RWPE2 (cell line): ENCODE measurements at regions not wholly inside any gene's neighbourhood (a gene's known extent, or its start where the extent isn't known, plus 50 kb on each side); places are given as distances from the start of the nearest gene placed in this dataset.

Experiments
- ATAC-seq: fragments of 200-7000 bp; cut with Tn5 transposase; 3 replicates; pipeline ENCODE4 v1.9.1; 2021; ENCODE audit warnings: low read depth
- DNase-seq: peaks from one replicate; pipeline ENCODE4 v3.0.0-alpha.2; 2020; ENCODE audit warnings: low spot score
- H3K27ac ChIP-seq: fragments of 450-650 bp; 2 replicates; pipeline ENCODE4 v1.5.1; 2017; ENCODE audit warnings: mild to moderate bottlenecking; ENCODE audit not compliant: poor library complexity, severe bottlenecking
- H3K27me3 ChIP-seq: fragments of 250-450 bp; sonication (Bioruptor Pico); 2 replicates; pipeline ENCODE4 v1.5.1; 2021; ENCODE audit warnings: mild to moderate bottlenecking, moderate library complexity; ENCODE audit not compliant: insufficient read depth, poor library complexity, severe bottlenecking
- H3K36me3 ChIP-seq: fragments of 250-450 bp; sonication (Bioruptor Pico); 2 replicates; pipeline ENCODE4 v1.5.1; 2020; ENCODE audit warnings: low read depth, mild to moderate bottlenecking, moderate library complexity
- H3K4me1 ChIP-seq: fragments of 250-450 bp; sonication (Bioruptor Pico); 2 replicates; pipeline ENCODE4 v1.5.1; 2021; ENCODE audit warnings: mild to moderate bottlenecking, moderate library complexity; ENCODE audit not compliant: insufficient read depth, poor library complexity, severe bottlenecking
- H3K4me3 ChIP-seq: fragments of 250-450 bp; sonication (Bioruptor Pico); 2 replicates; pipeline ENCODE4 v1.5.1; 2021; ENCODE audit warnings: mild to moderate bottlenecking, moderate library complexity; ENCODE audit not compliant: severe bottlenecking
- H3K9me3 ChIP-seq: fragments of 250-450 bp; sonication (Bioruptor Pico); 2 replicates; pipeline ENCODE4 v1.5.1; 2021; ENCODE audit warnings: mild to moderate bottlenecking, moderate library complexity; ENCODE audit not compliant: severe bottlenecking
- TF ChIP-seq, protein P1 (sequence below): fragments of 450-650 bp; IDR thresholded peaks from one replicate; pipeline ENCODE4 v1.5.1; 2017; ENCODE audit warnings: mild to moderate bottlenecking, moderate library complexity; ENCODE audit not compliant: poor library complexity, severe bottlenecking

DNA sequence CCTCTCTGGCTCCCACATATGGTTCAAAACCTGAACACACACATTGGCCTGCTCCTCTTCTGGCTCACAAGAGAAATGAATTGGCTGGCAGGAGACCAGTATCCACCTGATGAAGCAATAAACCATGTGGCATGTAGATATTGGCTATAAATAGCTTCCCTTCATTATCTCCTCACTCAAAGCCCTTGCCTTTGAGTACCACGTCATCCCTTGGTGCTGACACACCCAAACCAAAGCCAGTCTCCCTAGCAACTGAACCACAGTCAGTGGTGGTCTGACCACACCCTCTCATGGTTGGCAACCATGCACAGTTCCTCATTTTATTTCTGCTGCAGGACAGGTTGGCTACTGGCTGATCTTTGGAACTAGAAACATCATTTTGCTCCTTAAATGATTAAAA lies 98.8 kb downstream of the ZNF621 start:
- no peaks in the 10 kb centered on the region for H3K4me1 ChIP-seq
- no peak overlapping the region for H3K4me3 ChIP-seq
- H3K36me3 ChIP-seq: no peaks in the 10 kb centered on the region
- no peaks in the 10 kb centered on the region for H3K9me3 ChIP-seq
- TF ChIP-seq, protein P1, sequence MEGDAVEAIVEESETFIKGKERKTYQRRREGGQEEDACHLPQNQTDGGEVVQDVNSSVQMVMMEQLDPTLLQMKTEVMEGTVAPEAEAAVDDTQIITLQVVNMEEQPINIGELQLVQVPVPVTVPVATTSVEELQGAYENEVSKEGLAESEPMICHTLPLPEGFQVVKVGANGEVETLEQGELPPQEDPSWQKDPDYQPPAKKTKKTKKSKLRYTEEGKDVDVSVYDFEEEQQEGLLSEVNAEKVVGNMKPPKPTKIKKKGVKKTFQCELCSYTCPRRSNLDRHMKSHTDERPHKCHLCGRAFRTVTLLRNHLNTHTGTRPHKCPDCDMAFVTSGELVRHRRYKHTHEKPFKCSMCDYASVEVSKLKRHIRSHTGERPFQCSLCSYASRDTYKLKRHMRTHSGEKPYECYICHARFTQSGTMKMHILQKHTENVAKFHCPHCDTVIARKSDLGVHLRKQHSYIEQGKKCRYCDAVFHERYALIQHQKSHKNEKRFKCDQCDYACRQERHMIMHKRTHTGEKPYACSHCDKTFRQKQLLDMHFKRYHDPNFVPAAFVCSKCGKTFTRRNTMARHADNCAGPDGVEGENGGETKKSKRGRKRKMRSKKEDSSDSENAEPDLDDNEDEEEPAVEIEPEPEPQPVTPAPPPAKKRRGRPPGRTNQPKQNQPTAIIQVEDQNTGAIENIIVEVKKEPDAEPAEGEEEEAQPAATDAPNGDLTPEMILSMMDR: no peak
- peak; percentile 51; the same call in 2 of the 3 replicates for ATAC-seq
- DNase-seq: no peak
- no peaks in the 10 kb centered on the region for H3K27me3 ChIP-seq
- H3K27ac ChIP-seq: no peak overlapping the region

DNA sequence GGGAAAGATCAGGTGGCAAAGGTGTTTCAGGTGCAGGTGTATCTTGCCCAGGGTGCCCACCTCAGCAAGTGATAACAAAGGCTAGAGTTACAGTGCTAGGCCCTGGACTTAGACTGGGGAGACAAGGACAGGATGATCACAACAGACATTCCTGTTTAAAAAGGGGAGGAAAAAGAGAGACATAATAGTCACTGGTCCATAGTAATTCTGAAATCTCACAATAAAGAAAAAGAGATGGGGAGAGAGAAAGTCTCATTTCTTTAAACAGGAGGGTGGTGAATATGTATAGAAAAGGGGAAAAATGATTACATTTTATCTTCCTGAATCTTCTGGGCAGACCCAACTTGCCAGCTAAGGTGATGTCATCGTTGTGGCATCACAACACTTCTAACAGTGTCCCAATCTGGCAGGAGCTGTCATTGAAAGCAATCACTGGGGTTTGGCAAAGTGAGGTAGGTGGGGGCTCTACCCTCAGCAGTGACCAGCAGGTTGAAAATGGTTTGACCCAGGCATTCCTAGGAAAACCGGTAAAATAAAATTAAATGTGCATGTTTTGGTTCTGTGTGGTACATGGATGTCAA lies 99.5 kb downstream of the ZNF621 start:
- H3K36me3 ChIP-seq: no peaks in the 10 kb centered on the region
- H3K9me3 ChIP-seq: no peaks in the 10 kb centered on the region
- no peak for ATAC-seq
- no peak for DNase-seq
- TF ChIP-seq, protein P1: no peak
- H3K27ac ChIP-seq: no peak overlapping the region
- no peaks in the 10 kb centered on the region for H3K4me1 ChIP-seq
- no peak overlapping the region for H3K4me3 ChIP-seq
- H3K27me3 ChIP-seq: no peaks in the 10 kb centered on the region

DNA sequence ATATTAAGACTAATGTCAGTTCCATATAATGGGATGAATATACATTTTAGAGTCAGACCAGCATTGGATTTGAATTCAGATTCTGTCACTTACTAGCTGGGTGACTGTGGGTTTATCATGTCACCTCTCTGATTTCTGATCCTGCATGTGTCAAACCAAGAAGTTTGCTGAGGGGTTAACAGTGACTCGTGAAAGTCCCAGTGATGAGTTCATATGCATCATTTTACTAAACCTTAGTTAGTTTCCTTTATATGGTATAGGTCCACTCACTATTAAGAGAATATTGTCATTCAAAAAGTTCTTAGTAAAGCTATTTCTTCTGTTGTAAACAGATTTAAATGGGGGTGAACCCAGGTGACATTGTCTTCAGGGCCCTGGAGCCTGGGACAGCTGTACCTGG lies 102.3 kb downstream of the ZNF621 start:
- Histone ChIP-seq H3K4me1 (no peaks in the 10 kb centered on the region), H3K4me3 (no peak overlapping the region), H3K36me3 (no peaks in the 10 kb centered on the region), H3K9me3 (no peaks in the 10 kb centered on the region), H3K27me3 (no peaks in the 10 kb centered on the region), H3K27ac (no peak overlapping the region)
- ATAC-seq: no peak
- TF ChIP-seq, protein P1: no peak
- DNase-seq: no peak

DNA sequence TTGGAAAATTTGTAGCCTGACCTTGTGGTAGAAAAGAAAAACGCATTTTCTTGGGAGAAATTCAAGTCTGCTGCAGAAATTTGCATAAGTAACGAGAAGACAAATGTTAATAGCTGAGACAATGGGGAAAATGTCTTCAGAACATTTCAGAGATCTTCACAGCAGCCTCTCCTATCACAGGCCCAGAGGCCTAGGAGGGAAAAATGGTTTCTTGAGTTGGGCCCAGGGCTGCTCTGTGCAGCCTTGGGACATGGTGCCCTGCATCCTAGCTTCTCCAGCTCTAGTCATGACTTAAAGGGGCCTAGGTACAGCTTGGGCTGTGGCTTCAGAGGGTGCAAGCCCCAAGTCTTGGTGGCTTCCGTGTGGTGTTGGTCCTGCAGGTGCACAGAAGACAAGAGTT lies 104.2 kb downstream of the ZNF621 start:
- TF ChIP-seq, protein P1: no peak
- Histone ChIP-seq H3K4me3 (no peak overlapping the region), H3K27me3 (no peaks in the 10 kb centered on the region), H3K36me3 (no peaks in the 10 kb centered on the region), H3K27ac (no peak overlapping the region), H3K9me3 (no peaks in the 10 kb centered on the region), H3K4me1 (no peaks in the 10 kb centered on the region)
- no peak for DNase-seq
- ATAC-seq: no peak

DNA sequence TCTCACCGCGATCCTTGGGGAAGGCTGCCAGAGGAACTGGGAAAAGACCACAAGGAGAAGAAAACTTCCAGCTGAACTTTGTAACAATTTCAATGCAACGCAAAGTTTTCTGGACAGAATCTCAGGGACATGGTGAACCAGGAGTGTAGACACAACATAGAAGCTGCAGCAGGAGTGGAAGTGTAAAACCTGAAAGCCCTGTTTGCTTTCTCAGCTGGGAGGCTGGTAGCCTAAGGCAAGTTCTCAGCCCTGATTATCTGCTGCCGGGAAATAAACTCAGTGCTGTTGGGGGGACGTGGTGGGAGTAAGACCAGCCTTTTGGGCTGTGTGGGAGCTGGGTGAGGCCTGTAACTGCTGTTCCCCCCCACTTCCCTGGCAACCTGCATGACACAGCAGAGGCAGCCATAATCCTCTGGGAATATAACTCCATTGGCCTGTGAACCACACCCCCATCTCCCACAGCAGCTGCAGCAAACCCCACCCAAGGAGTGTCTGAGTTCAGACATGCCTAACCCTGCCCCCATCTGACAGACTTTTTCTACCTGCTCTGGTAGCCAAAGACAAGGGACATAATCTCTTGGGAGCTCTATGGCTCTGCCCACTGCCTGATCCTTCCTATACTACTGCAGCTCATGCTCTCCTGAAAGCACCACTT lies 106.7 kb downstream of the ZNF621 start:
- H3K4me1 ChIP-seq: no peaks in the 10 kb centered on the region
- no peaks in the 10 kb centered on the region for H3K9me3 ChIP-seq
- H3K36me3 ChIP-seq: no peaks in the 10 kb centered on the region
- H3K27ac ChIP-seq: no peak overlapping the region
- TF ChIP-seq, protein P1: no peak
- no peak overlapping the region for H3K4me3 ChIP-seq
- no peak for DNase-seq
- ATAC-seq: no peak
- no peaks in the 10 kb centered on the region for H3K27me3 ChIP-seq
